ENCODE measurements at regions not wholly inside any gene's neighbourhood (a gene's known extent, or its start where the extent isn't known, plus 50 kb on each side); places are given as distances from the start of the nearest gene placed in this dataset.

DNA sequence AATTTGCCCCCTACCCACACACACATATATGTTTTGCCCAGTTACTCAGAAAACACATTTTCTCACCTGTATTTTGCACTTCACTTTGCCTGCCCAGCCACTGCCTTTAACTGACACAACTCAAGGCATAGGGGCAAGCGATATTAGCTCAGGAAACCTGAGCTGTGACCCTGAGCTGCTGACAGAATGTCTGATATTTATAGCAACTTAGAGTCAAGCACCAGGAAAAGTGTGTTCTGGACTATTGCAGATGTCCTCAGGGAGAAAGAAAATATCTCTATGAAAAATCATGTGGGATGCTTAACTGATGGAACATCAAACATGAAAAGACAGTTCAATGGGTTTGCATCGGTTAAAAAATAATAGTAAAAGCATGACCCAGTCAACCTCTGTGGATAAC lies 63.9 kb upstream of the SLC35C1 start:
- TF ChIP-seq, protein P1, sequence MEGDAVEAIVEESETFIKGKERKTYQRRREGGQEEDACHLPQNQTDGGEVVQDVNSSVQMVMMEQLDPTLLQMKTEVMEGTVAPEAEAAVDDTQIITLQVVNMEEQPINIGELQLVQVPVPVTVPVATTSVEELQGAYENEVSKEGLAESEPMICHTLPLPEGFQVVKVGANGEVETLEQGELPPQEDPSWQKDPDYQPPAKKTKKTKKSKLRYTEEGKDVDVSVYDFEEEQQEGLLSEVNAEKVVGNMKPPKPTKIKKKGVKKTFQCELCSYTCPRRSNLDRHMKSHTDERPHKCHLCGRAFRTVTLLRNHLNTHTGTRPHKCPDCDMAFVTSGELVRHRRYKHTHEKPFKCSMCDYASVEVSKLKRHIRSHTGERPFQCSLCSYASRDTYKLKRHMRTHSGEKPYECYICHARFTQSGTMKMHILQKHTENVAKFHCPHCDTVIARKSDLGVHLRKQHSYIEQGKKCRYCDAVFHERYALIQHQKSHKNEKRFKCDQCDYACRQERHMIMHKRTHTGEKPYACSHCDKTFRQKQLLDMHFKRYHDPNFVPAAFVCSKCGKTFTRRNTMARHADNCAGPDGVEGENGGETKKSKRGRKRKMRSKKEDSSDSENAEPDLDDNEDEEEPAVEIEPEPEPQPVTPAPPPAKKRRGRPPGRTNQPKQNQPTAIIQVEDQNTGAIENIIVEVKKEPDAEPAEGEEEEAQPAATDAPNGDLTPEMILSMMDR (IDR thresholded peaks at IDR 0.05; ENCODE audit: insufficient read depth, low read depth, low read length): no peak
- no peak for TF ChIP-seq EZH2 (IDR thresholded peaks at IDR 0.05; ENCODE audit: insufficient read depth, low read length)
